GM19328 (cell line): ENCODE measurements at regions not wholly inside any gene's neighbourhood (a gene's known extent, or its start where the extent isn't known, plus 50 kb on each side); places are given as distances from the start of the nearest gene placed in this dataset.
"Not testable (repeated sequence)": the region's sequence is repeated elsewhere in the genome, so short reads cannot be mapped to it uniquely, and the experiment has no call there.

Source experiments
- ATAC-seq: cut with Tn5 transposase; IDR thresholded peaks from one replicate; pipeline ENCODE4 v1.9.1; 2021; ENCODE audit warnings: mild to moderate bottlenecking, moderate library complexity; ENCODE audit not compliant: unreplicated experiment

DNA sequence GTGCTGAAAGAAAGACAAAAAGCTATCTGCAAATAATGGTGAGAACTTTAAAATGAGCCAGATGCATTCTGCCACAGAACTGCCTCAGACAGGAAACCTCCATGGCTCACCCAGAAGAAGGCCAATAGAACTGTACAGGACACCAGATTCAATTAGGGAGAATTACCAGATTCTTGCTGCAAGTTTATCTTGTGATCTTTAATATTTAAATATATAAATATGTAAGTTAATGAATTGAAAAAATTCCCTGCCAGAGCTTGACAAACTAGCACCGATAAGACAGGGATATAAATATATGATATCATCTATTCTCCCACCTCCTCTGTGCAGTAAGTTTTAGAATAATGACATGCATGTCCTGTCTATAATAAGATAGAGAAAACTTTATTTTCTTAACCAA is 252.8 kb downstream of the PLK2 start:
- no peak for ATAC-seq

DNA sequence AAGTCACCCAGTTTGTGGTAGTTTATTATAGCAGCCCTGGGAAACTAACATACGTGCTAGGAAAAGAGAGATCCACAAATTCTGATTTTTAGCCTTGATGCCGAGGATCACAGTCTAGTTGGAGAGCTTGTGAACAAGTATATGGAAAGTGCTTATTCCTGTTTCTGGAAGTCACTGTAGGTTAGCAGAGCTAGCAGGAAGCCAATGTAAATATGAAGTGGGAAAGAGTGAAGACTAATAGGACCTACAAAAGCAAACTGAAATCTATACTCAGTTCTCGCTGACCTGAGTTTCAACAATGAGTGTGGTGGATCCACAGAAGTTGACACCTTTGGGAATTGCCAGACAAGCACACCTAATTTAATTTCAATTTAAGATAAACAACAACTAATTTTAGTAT is 254.9 kb downstream of the PLK2 start:
- no peak for ATAC-seq

DNA sequence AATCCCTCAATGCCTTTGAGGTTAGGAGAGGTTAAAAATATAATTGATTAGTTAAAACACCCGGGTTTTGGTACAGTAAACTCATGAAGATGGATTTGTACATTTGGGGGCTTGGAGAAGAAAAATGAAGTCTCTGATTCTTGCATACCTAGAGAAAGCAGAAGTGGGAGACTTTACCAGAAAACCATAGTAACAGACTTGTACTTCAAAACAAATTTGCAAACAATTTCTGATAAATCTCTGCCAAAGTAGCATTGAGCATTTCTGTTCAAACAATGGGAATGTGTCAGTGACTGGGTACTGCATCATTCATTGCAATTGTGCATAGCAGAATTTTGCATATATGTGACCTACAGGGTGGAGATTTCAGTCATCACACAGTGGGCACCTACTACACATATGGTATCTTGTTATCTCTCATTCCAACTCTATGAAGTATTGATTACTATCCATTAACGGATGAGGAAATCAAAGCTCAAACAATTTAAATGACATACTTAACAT is 256.9 kb downstream of the PLK2 start:
- no peak for ATAC-seq

DNA sequence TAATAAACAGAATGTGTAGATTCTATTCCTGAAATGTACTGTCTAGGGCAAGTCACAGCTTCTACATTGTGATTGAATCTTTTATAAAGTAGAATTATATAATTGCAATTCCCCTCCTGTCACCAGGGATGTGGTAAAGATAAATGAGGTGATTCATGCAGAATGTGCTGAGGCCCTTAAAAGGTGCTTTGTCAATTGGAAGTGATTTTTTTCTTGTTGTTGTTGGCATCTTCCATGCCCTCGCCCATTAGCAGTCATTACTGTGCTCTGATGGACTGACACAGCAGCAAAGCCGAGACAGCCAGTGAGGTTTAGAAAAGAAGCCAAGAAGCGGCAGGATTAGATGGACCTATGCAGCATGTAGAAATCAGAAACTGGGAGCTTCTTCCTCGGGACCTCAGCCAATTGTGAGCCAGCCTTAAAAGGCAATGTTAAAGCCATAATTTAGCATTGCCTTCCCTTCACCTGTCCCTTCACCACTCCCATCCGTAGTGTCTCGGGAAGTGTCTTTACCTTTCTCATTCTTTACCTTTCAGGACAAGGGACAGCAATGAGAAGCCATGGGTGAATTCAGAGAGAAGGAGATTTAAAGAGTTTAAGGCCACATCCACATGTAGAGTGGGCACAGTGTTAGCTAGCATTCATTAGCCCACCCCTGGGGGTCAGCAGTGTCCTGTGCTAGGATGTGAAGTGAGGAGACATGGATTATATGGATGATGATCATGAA is 257.8 kb downstream of the PLK2 start:
- ATAC-seq = no peak

DNA sequence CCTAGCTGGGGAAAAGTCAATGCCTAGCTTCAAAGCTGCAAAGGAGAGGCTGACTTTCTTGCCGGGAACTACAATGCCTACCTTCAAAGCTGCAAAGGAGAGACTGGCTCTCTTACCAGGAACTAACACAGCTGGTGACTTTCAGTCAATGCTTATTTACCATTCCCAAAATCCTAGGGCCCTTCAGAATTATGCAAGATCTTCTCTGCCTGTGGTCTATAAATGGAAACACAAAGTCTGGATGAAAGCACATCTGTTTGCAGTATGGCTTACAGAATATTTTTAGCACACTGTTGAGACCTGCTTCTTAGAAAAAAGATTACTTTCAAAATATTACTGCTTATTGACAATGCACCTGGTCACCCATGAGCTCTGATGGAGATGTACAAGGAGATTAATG is 259.4 kb downstream of the PLK2 start:
- ATAC-seq = no peak

DNA sequence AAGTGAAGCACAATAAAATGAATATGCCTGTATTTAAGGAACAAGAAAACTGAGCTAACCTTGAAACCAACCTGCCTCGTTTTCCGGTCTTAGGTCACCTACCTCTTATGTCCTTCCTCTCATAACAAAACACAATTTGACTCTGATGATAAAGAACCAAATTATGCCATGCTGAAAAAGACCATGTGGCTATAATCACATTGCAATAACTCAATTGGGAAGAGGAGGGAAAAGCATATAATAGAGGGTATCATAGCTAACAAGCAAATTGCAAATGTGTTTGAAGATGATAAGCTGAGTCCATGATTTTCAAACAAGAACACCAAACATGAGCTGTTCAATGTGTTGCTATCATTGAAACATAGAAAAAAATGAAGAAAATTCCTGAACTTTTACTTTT is 260.8 kb downstream of the PLK2 start:
- ATAC-seq = no peak

DNA sequence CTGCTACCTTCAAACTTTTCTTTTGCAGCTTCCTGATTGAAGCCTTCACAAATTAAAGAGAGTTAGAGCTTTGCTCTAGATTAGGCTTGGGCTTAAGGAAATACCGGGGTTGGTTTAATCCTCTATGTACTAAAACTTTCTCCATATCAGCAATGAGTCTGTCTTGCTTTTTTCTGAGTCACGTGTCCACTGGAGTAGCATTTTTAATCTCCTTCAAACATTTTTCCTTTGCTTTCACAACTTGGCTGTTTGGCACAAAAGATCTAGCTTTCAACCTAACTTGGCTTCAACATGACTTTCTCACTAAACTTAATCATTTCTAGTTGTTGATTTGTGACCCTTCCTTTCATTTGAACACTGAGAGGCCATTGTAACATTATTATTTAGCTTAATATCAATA is 261.6 kb downstream of the PLK2 start:
- ATAC-seq = no peak

DNA sequence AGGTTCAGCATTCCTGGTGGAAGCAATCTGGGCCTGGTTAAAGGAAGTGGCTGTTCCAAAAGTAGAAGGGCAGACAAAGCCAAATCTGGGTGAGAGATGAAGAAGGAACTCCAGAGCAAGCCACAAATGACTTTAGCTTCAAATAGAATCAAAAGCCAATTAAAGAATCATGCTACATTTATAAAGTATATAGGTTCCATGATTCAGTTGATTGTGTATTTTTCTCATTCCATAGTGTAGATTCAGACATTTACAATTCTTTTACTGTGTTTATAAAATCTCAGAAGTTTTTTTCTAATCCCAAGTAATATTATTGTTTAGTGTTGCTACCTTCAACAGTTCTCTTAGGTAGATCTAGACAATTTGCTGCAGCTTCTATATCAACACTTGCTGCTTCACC is 262.0 kb downstream of the PLK2 start:
- no peak for ATAC-seq

DNA sequence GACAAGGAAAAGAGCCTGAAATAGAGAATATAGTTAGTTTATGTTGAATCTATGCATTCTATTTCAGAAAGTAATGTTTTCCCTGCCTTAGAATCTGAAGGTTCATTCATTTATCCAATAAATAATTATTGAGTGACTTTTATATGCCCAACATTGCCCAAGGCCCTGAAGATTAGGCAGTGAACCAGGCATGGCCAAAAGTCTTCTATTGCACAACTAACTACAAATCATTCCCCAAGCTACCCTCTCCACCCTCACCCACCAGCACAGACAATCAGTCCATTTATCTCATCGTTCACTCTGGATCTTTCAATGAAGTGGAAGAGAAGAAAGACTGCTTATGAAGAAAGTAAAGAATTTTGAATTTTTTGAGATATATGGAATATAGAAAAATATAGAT is 268.4 kb downstream of the PLK2 start:
- no peak for ATAC-seq

DNA sequence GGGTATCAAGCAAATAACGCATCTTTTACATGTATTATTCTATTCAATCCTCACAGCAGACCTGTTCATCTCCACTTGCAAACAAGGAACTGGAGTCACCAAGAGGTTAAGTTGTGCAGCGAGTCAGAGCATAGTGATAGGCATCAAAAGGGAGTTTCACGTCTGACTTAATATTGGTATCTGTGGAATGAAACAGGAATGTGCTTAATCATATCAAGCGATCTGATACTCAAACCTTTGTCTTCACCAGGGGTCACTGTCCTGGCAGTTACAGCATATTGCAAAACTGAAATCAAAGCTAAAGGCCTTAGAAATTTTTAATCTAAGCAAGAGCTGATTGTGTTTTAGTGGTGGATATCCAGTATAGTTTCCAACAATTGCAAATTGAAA is 271.6 kb downstream of the PLK2 start:
- no peak for ATAC-seq

DNA sequence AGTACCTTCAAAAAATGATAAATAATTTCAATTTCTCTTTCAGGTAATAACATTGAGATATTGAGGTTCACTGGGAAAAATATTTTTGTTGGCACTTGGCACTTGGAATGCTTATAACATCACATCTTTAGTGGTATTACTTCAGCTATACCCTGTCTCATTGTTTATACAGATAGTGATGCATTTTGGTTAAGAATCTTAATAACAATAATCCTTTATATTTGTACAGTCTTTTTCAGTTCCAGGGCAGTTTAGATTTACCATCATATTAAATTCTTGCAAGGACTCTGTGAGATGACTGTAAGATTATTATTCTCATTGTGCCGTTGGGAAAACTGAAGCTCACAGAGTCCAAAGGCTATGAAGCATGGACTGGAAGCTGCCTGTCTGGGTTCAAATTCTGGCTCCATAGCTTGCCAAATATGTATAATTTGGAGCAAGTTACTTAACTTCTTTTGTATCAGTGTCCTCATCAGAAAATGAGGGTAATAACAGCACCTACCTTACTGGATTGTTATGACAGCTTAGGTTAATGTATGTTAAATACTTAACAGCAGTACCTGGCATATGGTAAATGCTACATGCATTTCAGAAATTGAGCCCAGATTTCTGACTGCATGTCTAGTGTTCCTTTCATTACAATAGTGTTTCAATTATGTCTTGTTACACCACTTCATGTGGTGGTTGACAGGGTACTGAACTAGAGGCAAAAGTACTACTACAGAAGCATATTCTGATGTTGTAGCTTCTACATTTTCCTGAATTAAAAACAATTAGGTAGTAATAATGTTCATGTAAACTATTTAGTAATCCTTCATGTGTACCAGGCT is 272.2 kb downstream of the PLK2 start:
- no peak for ATAC-seq

DNA sequence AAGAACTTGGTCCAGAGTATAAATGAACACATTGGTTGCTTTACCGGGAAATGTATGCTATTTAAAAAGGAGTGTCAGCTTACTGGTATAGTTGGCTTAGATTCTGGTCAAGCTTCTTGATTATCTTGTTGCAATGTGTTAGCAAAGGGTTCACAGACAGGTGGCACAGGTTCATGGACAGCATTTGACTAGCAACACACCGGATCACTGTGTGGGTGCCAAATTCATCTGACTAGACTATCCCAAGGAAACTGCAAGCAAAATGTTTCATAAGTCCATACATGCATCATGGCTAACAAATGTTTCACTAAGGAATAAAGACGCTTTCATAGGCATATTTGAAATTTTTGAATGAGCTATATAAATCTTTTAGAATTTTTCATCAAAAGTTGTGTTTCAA is 274.1 kb downstream of the PLK2 start:
- no peak for ATAC-seq

DNA sequence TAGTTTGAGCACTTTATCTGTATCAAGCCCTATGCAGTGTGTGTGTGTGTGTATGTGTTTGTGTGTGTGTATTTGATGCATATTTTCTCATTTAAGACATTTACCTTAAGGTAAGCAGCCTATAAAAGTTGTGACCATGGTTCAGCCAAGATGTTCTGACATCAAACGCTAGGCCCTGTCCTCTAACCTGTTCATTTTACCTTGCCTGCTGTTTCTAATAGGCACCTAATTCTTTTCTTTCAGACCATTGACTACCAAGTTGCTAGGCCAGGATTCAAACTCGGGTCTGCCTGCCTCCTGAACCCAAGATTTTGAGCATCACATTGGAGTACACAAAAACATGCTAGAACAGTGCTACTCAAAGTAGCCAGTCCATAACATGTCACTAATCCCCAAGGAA is 274.5 kb downstream of the PLK2 start:
- ATAC-seq = no peak

DNA sequence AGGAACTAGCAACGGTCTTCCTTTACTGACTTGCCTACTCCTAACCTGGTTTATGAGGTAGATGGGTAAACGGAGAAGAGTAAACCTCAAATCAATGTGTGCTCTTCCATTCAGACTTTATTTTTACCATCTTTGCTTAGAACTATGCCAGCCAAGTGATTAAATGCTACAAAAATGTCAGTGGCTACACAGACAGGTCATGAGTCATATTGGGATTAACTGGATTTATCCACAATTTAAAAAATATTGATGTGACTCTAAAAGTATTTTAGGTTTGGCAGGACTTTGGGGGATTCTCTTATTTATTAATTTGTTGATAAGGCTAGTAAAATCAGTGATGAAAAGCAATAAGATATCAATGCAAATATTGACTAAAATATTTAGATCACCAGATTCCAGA is 275.0 kb downstream of the PLK2 start:
- no peak for ATAC-seq

DNA sequence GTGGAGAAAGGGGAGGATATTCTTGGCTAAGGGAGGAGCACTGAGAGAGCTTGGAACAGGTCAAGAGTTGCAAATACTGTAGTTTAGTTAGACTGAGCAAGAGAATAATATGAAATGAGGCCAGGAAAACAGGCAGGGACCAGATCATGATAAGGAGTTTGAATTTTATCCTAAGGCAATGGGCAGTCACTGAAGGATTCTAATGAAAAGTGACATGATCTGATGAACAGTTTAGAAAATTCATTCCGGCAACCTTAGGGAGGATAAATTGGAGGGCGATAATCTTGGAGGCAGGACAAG is 276.1 kb downstream of the PLK2 start:
- ATAC-seq = no peak

DNA sequence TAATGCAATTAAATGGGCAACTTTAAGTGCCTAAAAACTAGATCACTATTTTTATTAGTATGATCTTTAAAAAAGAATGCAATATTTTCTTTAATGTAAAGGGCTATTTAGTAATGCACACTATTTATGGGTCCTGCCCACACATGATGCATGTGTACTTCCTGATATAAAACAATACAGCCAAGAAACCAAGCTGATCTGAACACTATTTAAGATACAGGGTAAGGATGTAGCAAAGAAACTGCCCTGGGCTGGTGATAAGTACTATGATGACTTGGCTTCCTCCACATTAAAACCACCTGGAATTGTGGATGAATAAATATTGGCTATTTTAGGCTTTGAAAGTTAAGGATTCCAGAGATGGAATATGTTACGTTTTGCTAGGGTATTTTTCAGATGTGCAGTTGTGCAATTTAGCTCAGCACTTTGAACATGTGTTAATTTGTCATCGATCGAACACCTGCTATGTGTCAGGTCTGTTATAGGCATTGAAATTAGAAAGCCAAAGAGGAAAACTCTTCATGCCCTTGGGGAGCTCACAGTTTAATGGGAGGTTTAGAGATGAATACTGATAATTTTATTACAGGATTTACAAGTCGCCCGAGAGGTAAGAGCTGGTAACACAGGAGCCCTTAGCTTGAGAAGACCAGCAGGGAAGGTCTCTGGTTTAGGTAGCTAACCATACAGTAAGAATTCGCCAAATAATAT is 276.7 kb downstream of the PLK2 start:
- ATAC-seq = no peak

DNA sequence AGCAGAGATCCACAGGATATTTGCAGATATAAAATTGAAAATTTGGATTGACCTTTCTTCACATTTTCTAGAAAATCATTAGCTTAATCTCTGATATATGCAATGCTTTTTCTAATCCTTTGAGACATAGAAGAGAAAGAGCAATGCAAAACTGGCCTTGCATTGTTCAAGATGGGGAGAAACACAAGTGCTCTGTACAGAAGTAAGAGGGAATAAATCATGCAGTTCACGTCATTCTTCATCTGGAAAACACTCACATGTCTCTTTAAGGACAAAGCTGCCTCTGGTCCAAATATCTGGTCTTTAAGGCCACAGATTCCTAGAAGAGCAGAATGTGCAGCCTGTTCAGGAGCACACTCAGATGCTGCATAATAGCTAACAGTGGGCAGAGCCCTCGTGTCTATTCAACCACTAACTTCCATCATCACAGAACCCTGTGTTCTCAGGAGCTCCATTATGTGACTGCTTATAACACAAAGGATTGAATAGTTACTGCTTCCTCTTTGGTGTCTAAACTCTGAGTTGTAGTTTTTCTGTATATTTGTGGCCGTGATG is 277.5 kb downstream of the PLK2 start:
- no peak for ATAC-seq

DNA sequence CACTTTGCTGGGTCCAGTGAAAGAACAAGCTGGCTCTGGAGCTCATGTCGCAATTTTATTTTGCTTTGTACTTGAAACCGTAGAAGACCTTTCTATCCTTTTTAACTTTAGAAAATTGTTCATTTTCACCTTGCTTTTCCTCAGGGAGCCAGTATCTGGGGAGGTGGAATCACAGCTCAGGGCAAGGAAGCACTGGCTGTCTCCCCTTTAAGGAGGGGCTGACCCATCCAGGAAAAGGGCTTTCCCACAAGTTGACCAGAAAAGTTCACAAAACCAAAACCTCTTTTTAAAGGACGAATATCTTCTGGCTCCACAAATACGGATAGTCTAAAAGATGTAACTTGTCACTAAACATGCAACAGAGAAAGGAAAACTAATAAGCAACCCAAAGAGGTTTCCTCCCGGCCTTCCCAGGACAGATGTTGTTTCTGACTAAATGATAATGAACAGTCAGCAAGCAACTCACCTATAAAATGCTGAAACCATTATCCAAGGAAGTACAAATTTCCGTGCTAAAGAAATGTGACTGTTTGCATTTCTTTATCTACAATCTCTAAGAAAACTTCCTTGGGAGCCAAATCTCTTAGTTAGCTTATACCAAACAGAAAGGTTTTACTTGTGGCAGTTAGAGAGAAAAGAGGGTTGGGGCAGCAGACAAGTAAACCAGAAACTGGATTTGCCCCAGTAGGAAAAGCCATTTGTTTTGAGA is 278.2 kb downstream of the PLK2 start:
- ATAC-seq = no peak

DNA sequence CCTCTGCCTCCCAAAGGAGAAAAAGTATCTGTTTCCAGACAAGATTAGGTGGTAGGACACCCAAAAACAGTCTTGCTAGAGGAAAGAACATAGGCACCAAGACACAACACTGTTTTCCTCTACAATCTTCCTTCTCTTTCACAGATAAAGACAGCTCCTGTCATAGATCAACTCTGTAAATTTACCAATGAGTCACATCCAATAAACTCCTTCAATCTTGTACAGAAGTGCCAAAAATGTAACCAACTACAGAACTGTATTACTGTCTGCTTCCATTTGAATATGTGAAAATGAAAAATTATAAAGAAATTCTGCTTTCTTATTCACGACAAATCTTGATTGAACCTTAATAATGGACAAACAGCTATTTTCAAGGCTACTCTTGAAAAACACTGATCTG is 286.9 kb downstream of the PLK2 start:
- no peak for ATAC-seq

DNA sequence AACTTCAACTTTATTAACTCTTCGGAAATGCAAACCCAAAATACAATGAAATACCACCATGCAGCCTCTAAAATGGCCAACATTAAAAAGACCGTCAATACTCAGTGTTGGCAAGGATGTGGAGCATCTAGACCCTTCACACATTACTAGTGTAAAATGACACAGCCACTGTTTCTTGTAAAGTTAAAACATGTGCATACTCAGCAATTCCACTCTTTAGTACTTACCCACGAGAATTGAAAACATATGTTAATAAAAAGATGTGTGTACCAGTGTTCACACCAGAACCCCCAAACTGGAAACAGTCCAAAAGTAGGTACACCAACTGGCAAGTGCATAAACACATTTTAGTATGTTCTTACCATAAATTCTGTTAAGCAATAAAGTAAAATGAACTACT is 294.7 kb downstream of the PLK2 start:
- ATAC-seq = no peak

DNA sequence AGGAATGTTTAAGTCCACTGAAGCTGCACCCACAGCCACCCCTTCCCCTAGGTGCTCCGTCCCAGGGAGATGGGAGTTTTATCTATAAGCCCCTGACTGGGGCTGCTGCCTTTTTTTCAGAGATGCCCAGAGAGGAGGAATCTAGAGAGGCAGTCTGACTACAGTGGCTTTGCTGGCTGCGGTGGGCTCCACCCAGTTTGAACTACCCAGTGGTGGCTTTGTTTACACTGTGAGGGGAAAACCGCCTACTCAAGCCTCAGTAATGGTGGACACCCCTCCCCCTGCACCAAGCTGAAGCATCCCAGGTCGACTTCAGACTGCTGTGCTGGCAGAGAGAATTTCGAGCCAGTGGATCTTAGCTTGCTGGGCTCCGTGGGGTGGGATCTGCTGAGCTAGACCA is 298.0 kb downstream of the PLK2 start:
- not testable (repeated sequence) for ATAC-seq
